Skeletal muscle cell (primary cell): ENCODE measurements at regions not wholly inside any gene's neighbourhood (a gene's known extent, or its start where the extent isn't known, plus 50 kb on each side); places are given as distances from the start of the nearest gene placed in this dataset.
"Not testable (repeated sequence)": the region's sequence is repeated elsewhere in the genome, so short reads cannot be mapped to it uniquely, and the experiment has no call there.

Experiments
- DNase-seq: peaks from one replicate; pipeline ENCODE4 v3.0.0-alpha.2; 2010; ENCODE audit warnings: low read depth
- H3K4me3 ChIP-seq: 2 replicates; pipeline ENCODE4 v1.5.1; 2011; ENCODE audit warnings: low read depth, mild to moderate bottlenecking, control low read depth, low read length, moderate library complexity

DNA sequence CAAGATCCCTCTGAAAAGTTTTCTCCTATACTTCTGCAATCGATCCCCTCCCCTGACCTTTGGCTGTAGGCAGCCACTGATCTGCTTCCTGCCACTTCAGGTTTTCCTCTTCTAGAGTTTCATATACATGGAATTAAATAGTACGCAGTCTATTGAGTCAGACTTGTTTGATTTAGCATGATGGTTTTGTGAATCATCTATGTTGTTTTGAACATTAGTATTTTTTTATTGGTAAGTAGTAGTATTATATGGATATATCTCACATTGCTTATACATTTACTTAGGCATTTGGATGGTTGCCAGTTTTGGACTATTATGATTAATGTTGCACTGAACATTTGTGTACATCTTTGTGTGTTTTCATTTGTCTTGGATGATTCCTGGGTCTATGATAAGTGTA, 518.0 kb downstream of the CD109 start:
- DNase-seq = no peak

DNA sequence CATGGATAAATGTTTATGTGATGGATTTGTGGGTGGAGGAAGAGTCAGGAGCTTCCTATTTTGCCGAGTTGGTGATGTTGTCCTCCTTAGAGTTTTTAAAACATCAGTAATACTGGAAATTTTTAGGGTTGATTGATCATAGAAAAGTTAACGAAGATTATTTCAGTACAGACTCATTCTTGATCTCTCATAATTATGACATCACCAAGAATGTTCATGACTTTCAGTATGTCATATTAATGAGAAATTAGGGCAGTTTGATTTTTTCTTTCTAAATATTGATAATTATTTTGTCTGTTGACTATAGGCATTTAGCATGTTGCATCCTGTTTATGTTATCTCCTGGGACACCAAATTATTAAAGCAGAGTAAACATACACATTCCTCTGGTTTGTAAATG, 512.2 kb downstream of the CD109 start:
- no peak overlapping the region for H3K4me3 ChIP-seq
- DNase-seq = no peak

More for the DNA sequence above, 518.0 kb downstream of the CD109 start:
- H3K4me3 ChIP-seq = no peak overlapping the region

DNA sequence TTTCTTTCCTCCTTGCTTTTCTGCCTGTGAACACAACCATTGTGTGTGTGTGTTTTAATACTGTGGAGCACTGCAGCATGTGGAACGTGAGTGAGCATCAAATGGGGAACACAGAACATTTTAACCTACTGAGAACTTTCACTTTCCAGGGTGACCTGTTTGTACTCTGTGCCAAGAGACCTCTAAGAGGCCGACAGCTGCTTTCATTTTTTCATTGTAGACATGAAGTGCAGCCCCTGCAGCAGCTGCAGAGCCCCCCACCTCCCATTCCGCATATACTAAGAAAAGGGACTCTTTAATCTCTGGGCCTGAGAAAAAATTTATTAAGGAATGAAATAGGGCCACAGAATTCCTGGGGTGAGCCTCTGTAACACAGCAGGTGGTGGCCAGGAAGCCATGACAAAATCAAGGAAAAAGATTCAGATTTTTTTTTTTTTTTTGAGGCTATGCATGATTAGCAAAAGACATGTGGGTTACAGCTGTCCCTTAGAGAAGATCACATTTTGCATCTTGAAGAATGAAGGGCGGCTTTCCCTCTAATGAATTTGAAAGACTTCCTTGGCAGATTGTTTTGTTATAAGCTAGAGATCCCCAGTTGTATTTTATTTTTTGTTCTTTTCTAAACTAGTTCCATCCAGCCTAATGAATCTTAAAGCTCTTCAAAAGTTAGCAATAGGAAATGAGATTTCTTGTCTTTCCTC, 503.4 kb downstream of the CD109 start:
- H3K4me3 ChIP-seq = no peak overlapping the region
- no peak for DNase-seq

DNA sequence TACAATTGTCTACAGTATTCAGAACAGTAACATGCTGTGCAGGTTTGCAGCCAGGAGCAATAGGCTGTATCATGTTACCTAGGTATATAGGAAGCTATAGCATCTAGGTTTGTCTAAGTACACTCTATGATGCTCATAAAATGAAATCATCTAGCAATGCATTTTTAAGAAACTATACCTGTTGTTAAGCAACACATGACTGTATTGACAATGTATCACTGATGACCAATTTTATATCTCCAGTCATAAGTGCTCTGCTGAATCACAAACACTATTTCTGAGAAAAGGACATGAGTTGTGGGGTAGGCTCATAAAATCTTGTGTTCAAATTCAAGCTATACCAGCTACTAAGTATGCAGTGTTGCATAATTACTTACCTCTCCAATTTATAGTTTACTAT, 501.3 kb downstream of the CD109 start:
- DNase-seq = no peak
- no peak overlapping the region for H3K4me3 ChIP-seq

DNA sequence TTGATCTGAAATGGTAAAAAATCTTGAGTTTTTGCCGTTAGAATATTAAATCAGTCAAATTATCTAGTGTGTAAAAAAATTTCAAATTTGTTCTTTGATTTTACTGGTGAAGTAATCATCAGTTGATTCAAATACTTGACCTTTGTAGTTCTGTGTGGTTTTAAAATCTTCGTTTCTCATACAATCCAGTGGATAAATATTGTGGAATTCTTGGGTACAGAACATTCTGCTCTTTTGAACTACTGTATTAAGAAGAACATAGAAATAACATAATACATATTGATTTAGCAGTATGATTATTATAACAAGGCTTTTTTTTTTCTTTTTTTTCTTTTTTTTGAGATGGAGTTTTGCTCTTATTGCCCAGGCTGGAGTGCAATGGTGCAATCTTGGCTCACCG, 491.8 kb downstream of the CD109 start:
- H3K4me3 ChIP-seq = no peak overlapping the region
- DNase-seq = no peak

DNA sequence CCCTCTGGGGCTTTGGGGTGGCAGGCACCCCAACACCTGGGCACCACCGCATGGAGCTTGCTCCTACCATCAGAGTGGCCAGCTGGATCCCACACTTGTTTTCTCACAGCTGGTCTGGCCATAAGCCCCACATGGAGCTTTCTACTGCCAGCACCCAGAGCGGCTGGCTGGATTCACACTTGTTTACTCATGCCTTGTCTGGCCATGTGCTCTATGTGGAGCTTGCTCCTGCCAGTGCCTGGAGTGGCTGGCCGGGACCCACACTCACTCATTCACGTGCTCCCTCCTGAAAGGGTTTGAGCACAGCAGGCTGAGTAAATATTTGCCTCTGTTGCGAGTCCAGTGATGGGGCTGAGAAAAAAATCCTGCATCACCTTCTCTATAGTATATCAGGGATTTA, 487.0 kb downstream of the CD109 start:
- DNase-seq = no peak
- H3K4me3 ChIP-seq = no peak overlapping the region

DNA sequence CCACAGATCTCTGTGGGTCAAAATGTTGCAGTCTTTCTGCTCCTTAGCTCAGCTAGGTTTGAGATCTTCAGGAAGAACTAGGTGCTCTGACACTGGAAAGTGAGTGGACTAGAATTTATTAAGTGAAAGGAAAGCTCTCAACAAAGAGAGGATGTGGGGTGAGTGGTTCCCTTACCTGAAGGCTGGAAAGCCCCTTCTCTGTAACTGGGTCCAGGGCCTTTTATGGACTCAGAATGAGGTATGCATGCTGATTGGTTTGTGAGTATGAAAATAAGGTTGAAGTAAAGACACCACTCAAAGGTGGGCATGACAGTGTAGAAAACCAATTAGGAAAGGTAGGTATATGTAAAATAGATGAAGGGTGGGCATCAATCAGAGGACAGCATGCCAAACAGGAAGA, 485.5 kb downstream of the CD109 start:
- no peak overlapping the region for H3K4me3 ChIP-seq
- DNase-seq = no peak

DNA sequence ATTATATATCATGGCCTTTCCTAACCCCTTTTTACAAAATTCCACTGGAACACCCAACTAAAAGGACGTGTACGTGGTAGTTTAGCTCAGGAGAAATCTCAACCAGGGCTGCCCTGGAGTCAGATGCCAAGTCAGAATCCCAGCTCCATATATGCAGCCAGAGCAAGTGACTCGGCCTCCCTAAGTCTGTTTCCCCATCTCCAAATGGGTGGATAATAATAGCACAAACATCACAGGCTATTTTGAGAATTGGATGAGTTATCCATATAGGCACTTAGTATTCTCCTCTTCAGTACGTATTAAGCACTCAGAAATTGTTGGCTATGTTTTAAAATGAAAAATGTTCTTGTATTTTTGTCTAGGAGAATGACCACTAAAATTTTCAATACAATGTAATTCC, 481.5 kb downstream of the CD109 start:
- no peak overlapping the region for H3K4me3 ChIP-seq
- no peak for DNase-seq

DNA sequence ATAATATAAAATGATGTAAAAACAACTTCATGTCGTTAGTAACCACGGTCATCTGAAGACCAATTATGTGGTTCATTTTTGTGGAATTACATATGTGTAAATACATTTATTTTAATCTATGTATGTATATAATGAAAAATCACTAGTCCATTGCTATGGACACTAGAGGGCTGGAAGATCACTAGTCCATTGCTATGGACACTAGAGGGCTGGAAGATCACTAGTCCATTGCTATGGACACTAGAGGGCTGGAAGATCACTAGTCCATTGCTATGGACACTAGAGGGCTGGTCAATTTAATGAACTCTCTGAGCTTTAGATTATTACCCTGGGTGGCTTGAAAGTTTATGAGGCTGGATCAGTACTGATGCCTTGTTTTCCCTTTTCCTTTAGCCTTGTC, 474.5 kb downstream of the CD109 start:
- DNase-seq, H3K4me3 ChIP-seq: not testable (repeated sequence)

DNA sequence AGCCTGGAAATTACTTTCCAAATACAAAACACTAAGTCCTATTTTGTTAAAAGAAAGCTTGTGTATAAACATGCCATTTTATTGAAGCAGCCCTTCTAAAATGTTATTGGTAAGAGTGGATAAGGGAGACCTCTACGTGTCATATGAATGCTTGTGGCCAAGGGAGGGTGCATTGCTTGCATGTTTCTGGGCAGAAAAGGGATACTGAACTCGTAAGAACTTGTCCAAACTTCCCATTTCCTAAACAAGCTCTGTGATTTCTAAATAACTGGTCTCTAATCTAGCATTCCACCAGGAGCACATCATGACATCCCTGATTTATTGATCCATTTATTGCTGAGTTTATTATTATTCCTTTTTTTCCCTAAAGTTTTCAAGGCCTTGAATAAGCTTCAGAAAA, 474.1 kb downstream of the CD109 start:
- no peak overlapping the region for H3K4me3 ChIP-seq
- peak; percentile 25 for DNase-seq

DNA sequence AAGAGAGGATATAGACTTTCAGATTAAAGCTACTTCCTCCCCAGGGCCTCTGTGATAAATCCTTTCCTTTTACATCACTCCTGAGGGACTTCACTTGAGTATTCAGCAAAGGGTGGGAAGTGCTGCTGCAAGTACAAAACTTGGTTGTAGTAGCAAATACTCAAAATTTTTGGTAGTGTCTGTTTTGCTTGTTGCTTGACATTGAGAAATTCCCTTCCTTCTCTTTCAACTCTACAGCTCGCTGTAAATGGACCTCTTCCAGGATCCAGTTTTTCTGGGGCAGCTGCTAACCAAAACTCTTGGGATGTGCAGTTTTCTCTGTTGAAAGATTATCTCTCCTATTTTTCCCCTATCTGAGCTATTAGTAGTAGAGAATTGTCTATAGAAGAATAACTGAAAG, 472.0 kb downstream of the CD109 start:
- H3K4me3 ChIP-seq = no peak overlapping the region
- no peak for DNase-seq

DNA sequence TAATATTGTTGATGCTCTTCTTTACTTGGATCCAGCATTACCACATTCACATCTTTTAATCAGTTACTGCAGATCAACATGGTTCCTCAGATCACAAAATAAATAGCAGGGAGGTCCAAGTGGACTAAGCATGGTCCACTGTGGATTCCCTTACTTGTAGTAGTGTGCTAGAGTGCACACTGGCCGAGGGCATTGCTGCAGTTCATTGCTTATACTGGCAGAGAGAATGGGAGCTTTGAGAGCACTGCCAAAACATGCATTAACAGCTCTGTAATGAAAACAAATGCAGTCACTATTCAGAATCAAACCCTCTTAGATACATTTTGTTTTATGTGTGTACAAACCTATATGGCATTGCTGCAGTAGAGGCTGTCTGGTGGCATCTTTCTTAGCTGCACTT, 471.5 kb downstream of the CD109 start:
- DNase-seq = no peak
- H3K4me3 ChIP-seq = no peak overlapping the region

DNA sequence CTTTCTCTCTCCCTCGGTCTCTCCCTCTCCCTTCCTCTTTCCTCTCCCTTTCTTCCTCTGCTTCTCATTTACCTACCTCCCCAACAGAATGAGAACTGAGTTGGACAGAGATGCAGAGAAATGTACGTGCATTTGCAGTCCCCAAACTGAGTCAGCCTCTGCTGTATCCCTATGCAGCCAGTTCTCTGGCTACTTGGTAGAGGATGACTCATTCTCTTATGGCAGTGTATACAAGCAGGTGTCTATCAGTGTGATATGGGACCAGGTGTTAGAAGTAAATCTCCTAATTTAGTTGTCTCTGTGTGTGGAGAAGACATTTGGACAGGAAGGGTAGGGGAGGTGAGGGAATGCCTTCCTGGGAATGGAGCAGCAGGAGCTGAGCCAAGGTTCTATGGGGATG, 470.8 kb downstream of the CD109 start:
- H3K4me3 ChIP-seq = no peak overlapping the region
- DNase-seq = no peak

DNA sequence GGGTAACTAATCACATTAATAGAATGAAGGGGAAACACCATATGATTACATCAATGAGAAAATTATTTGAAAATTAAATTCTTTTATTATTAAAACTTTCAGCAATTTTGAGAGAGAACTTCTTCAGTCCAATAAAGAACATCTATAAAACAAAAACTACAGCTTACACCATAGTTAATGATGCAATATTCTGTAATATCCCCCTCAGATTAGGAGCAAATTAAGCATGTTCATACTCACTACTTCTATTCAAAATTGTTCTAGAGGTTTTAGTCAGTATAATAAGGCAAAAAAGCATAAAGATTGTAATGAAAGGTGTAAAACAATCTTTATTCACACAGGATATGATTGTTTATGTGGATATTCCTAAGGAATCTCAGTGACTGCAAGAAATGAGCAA, 465.4 kb downstream of the CD109 start:
- no peak overlapping the region for H3K4me3 ChIP-seq
- DNase-seq = no peak

DNA sequence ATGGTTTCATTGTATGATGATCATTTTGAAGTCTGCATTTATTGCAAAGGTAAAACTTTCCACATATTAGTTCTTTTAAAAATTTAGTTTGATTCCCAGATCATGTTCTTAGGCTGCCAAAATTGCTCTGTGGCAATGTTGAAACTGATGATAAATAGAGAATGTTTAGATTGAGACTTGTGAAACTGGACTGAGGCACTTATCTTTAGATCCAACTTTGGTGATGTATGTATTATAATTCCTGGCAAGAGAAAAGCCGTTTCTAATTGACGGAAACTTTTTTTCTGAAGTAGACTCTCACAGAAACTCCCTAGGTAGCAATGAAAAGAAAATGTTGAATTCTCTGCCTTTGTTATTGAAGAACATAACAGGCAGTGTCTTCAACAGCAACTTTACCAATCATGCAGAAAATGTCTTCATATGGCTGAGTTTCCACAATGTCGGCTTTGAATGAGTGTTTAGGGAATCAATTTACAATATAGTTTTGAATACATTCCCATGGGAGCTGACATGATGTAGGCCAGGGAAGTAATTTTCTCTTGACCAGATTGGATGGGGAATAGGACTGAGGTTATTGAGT, 456.2 kb downstream of the CD109 start:
- H3K4me3 ChIP-seq = no peak overlapping the region
- DNase-seq = no peak

DNA sequence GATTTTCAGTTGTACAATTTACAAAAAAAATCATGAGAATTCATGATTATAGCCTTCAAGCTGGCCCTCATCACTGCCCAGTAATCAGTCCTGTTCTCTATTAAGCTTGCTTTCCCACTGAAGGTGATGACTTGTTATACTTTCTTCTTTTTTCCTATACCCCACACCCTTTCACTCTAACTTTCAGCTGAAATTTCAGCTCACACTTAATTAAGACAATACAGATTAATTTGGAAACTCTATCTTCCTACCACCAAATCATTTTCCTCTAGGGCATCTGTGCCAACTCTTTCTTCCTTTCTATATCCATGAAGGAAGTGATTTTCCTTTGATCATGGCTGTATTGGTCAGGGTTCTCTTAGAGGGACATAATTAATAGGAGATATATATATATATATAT, 449.9 kb downstream of the CD109 start:
- no peak for DNase-seq
- H3K4me3 ChIP-seq = no peak overlapping the region

DNA sequence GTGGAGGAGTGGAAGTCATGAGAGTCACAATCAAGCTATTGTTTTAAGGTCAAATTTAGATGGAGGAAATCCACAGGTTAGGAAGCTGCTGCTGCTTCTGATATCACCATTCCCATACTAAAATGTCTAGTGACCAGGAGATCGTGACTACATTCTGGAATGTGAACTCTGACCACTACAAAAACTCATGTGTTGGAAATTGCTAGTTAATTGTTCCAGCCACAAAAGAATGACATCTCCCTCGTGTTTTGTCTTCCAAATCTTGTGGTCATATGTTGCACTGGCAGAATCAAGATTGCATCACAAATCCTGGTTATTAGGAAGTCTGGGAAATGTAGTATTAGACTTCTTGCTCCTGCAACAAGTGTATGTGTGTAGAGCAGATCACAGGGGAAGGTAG, 441.9 kb downstream of the CD109 start:
- DNase-seq = peak; percentile 60
- no peak overlapping the region for H3K4me3 ChIP-seq

DNA sequence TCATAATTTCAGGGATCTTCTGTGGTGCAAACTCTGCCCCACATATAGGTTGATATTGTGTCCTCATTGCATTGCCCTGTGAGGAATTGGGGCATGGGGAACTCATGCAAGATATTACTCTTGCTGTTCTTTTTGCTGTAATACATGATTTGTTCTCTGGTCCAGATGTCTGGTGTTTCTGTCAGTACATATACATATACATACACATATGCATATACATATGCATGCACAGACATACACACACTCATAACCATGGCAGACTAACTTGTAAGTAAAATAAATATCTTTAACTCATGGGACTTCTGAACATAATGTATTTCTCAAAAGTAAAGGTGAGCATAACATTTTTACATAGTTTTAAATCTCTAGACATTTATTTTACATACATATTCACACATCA, 438.3 kb downstream of the CD109 start:
- no peak for DNase-seq
- no peak overlapping the region for H3K4me3 ChIP-seq

DNA sequence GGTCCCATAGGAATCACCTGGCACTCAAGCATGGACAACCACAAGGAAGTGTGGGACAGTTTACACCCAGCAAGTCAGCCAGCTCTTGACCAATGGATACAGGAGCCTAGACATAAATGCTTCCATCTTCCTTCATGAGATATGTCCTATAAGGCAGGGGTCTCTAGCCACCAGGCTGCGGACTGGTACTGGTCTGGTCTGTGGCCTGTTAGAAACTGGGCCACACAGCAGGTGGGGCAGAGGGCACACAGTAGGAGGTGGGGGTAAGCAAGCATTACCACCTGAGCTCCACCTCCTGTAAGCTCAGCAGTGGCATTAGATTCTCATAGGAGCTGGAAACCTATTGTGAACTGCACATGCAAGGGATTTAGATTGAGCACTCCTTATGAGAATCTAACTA, 437.1 kb downstream of the CD109 start:
- H3K4me3 ChIP-seq = no peak overlapping the region
- DNase-seq = no peak

DNA sequence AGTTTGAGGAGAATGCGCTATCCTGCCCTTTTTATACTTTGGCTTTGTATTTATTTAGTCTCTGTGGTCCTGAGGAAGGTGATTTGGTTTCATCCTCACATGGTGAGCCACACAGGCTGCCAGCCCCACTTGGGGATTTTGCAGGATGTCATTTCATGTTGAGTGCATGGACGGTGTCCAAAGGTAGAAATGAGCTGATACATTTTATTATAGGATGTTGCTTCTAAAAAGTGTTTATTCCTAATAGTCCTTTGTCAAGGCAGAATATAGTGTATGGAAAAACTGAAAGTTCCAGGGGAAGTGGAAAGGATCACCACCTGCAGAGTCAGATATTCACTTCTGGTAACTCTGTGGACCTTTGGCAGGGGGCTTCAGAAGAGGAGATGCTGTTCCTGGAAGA, 434.6 kb downstream of the CD109 start:
- H3K4me3 ChIP-seq = no peak overlapping the region
- no peak for DNase-seq

DNA sequence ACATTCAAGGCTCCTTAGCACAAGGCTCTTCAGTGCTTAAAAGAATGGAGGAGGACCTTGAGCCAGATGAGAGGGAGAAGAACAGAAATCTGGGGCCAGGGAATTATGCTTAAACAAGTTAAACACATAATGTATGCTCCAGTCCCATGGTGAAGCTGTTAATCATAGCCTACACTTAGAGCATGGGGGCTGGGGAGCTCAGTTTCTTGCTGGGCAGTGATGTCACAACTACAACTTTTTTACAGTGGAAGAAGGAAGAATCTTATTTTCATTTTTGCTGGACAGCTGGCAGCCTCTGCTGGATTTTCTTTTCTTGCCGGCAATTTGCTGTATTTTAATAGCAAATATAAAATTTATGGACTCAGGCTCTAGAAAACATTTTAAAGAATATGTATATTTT, 432.5 kb downstream of the CD109 start:
- no peak overlapping the region for H3K4me3 ChIP-seq
- DNase-seq = peak; percentile 6

DNA sequence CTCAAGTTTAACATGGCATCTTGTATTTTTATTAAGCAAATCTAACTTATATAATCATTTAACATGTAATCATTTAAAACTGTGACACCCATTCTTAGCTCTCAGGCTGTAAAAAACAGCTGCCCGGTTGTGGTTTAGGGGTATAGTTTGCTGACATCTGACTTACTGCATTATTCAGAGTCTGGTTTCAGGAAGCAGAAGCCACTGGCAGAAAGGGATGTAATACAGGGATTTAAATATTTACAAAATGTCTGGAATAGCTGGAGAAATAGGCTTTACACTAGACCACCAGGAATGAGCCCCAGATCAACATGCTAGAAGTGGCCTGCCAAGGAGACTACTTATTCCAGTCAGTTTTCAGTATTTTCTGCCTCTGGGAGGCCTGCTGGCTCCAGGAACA, 421.1 kb downstream of the CD109 start:
- peak; percentile 3 for DNase-seq
- no peak overlapping the region for H3K4me3 ChIP-seq
